Glutamatergic neuron (in vitro differentiated cells): ENCODE measurements at regions not wholly inside any gene's neighbourhood (a gene's known extent, or its start where the extent isn't known, plus 50 kb on each side); places are given as distances from the start of the nearest gene placed in this dataset.

ENCODE experiments used
- DNase-seq: peaks from one replicate; pipeline ENCODE4 v3.0.0; 2022
- H3K27ac Mint-ChIP-seq: one replicate; pipeline ENCODE4 v1.8.0; 2020; ENCODE audit warnings: mild to moderate bottlenecking, mixed read lengths, inconsistent platforms; ENCODE audit not compliant: unreplicated experiment
- H3K27me3 Mint-ChIP-seq: one replicate; pipeline ENCODE4 v1.8.0; 2020; ENCODE audit warnings: mild to moderate bottlenecking, moderate library complexity, mixed read lengths, inconsistent platforms; ENCODE audit not compliant: unreplicated experiment
- H3K36me3 Mint-ChIP-seq: one replicate; pipeline ENCODE4 v1.8.0; 2020; ENCODE audit warnings: mild to moderate bottlenecking, mixed read lengths, inconsistent platforms; ENCODE audit not compliant: unreplicated experiment
- H3K4me1 Mint-ChIP-seq: one replicate; pipeline ENCODE4 v1.8.0; 2020; ENCODE audit warnings: mild to moderate bottlenecking, low read depth, mixed read lengths, inconsistent platforms; ENCODE audit not compliant: unreplicated experiment
- H3K4me3 Mint-ChIP-seq: one replicate; pipeline ENCODE4 v1.8.0; 2020; ENCODE audit warnings: mild to moderate bottlenecking, mixed read lengths, inconsistent platforms; ENCODE audit not compliant: unreplicated experiment
- H3K9me3 Mint-ChIP-seq: one replicate; pipeline ENCODE4 v1.8.0; 2020; ENCODE audit warnings: mild to moderate bottlenecking, moderate library complexity, mixed read lengths, inconsistent platforms; ENCODE audit not compliant: unreplicated experiment
- CTCF ChIP-seq: fragments of 200-600 bp; sonication (generic); IDR thresholded peaks from one replicate; pipeline ENCODE4 v1.5.0; 2021; ENCODE audit not compliant: partially characterized antibody, unreplicated experiment

DNA sequence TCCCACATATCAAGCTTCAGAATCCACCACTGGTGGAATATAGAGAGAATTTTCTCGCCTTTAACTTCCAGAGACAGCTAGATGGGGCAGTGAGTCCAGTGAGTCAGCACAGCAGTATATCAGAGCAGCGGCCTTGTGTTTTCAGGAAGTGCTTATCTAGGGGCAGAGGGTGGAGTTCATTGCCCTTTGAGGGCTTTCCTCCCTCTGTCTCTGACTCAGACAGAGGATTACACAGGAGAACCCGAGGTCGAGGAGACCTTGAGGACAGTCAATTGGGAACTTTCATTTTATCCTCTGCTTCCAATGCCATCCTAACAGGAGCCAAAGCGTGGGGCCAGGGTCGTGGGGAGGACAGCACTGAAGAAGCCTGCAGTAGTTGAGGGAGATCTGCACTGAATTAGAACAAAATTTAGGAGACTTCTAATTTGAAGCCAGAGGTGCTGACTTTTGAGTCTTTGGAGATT, 109.6 kb upstream of the UMPS start:
- Mint-ChIP-seq H3K36me3 (peaks cover 4% of the 10 kb centered on the region), H3K4me1 (peaks cover 3% of the 10 kb centered on the region), H3K27ac (peak overlapping the region; percentile 33), H3K9me3 (peaks cover 22% of the 10 kb centered on the region), H3K4me3 (no peak overlapping the region), H3K27me3 (peaks cover 7% of the 10 kb centered on the region)
- DNase-seq: no peak
- TF ChIP-seq CTCF: no peak

- Mint-ChIP-seq H3K27me3 (peaks cover 7% of the 10 kb centered on the region), H3K4me1 (peaks cover 3% of the 10 kb centered on the region), H3K4me3 (no peak overlapping the region), H3K27ac (no peak overlapping the region), H3K9me3 (peaks cover 19% of the 10 kb centered on the region), H3K36me3 (peaks cover 4% of the 10 kb centered on the region)
- no peak for TF ChIP-seq CTCF
- no peak for DNase-seq
These were observed 108.8 kb upstream of the UMPS start for GRCh38 chr3:124621498-124621897.

- Mint-ChIP-seq H3K36me3 (peaks cover 4% of the 10 kb centered on the region), H3K9me3 (peaks cover 16% of the 10 kb centered on the region), H3K27me3 (peaks cover 9% of the 10 kb centered on the region), H3K27ac (no peak overlapping the region), H3K4me3 (no peak overlapping the region), H3K4me1 (peaks cover 3% of the 10 kb centered on the region)
- no peak for DNase-seq
- TF ChIP-seq CTCF: no peak
These were observed 105.2 kb upstream of the UMPS start for GRCh38 chr3:124625074-124625473.

GRCh38 chr3:124627501-124627908, 102.7 kb upstream of the UMPS start:
- no peak for DNase-seq
- Mint-ChIP-seq H3K36me3 (peaks cover 12% of the 10 kb centered on the region), H3K4me3 (no peak overlapping the region), H3K9me3 (peaks cover 18% of the 10 kb centered on the region), H3K4me1 (peaks cover 13% of the 10 kb centered on the region), H3K27me3 (peaks cover 9% of the 10 kb centered on the region), H3K27ac (no peak overlapping the region)
- TF ChIP-seq CTCF: no peak

GRCh38 chr3:124628863-124629262, 101.4 kb upstream of the UMPS start:
- H3K4me1 Mint-ChIP-seq: peaks cover 10% of the 10 kb centered on the region
- no peak overlapping the region for H3K27ac Mint-ChIP-seq
- H3K4me3 Mint-ChIP-seq: no peak overlapping the region
- H3K27me3 Mint-ChIP-seq: peaks cover 6% of the 10 kb centered on the region
- peaks cover 9% of the 10 kb centered on the region for H3K36me3 Mint-ChIP-seq
- H3K9me3 Mint-ChIP-seq: peaks cover 12% of the 10 kb centered on the region
- DNase-seq: no peak
- no peak for TF ChIP-seq CTCF
